Left kidney (tissue), 1 donor: ENCODE measurements at regions not wholly inside any gene's neighbourhood (a gene's known extent, or its start where the extent isn't known, plus 50 kb on each side); places are given as distances from the start of the nearest gene placed in this dataset.
A peak's percentile ranks its signal among the peaks of the same experiment; 100 is the strongest.
"Not testable (repeated sequence)": the region's sequence is repeated elsewhere in the genome, so short reads cannot be mapped to it uniquely, and the experiment has no call there.

ENCODE experiments used
- DNase-seq: peaks from one replicate; pipeline ENCODE4 v3.0.0-alpha.2; 2013

DNA sequence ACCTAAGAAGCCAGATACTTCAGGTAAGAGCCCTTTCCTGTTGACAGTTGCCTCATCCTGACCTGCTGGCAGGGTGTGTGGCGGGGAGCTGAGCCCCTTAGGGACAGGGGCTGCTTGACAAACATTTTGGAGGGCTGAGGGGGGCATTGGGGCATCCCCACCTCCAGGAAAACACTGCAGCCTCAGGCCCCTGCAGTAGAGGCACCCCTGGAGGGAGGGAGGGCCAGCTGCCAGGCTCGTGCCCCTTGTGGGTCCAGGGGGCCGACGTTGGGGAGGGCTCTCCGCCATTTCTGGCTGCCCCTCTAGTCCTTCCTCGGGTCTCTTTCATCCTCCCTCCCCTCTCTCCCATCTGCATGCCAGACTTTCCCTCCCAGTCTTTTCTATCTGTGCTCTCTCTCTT, 177.3 kb downstream of the RPS24 start:
- no peak for DNase-seq

DNA sequence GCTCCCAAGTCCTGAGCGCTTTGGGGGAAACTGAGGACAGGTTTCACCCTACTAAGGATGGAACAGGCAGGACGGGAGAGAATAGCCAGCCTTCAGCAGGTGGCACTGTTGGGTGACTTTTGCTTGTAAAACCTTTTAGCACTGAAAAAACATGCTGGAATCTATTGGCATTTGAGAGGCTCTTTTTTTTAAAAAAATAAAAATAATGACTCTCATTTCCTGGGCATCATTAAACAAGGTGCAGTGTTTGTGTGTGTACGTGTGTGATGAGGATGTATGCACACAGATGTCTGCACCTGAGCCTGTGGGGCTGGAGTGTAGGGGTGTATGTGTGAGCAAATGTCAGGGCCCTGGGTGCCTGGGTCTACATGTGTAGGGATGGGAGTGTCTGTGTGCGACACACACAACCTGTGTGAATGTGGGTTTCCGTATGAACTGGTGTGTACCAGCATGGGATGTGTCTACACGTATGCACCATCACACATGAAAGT, 177.9 kb downstream of the RPS24 start:
- no peak for DNase-seq

DNA sequence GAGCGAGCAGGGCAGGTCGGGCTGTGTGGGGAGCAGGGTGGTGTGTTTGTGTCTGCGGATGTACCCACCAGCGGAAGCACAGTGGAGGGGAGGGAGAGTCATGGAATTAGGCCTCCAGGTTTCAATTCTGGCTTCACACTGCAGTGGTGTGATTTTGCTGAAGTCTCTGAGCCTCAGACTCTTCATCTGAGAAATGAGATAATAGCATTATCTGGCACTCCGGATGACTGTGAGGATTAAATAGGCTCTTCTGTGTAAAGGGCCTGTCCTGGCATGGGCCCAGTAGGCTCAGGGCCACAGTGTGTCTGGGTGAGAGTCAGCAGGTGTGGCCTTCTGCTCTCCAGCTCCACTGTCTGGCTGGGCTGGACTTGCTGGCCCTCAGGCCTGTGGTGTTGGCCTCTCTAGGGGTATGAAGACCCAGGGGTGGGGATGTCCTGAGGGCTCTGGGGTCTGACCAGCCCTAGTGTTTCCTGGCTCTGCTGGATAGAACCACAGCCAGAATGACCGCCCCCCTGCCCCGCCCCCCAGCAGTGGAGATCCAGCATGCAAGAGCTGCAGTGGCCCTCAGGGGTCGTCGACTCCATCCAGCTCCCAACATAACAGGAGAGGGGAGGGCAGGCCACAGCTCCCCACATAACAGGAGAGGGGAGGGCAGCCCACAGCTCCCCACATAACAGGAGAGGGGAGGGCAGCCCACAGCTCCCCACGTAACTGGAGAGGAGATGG, 178.6 kb downstream of the RPS24 start:
- no peak for DNase-seq

DNA sequence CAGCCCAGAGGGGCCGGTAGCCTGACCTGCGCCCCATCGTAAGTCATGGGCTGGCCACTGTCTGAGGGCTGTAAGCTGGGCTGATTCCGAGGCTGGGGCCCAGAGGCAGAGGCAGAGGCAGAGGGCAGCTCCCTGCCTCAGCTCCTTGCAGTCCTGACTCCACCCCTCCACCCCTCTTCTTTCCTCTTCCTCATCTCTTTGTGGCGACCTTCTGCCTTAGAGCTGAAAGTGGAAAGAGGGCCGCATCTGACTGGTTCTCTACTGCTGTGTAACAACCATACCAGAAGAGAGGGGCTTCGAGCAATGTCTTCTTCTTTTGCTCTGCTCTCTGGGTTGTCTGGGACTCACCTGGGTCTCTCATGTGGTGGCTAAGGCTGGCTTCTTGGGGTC, 179.1 kb downstream of the RPS24 start:
- DNase-seq: no peak

DNA sequence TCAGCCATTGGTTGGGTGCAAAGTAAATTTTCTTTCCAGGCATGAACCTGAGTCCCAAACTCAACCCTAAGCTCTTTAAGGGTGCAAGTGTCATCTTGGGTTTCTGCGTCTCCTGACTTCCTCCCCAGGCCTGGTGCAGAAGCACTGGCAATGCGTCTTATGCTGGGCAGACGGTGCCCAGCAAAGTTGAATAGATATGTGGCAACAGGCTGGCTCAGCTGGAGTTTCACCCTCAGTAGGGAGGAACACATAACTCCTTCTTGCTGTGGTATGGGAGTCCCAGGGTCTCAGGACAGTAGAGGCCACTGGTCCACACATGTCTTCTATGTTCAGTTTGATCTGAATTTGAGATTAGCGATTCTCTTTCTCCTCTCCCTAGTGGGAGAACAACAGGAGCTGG, 181.3 kb downstream of the RPS24 start:
- no peak for DNase-seq

GRCh38 chr10:78215645-78216044, 182.0 kb downstream of the RPS24 start:
- DNase-seq: peak; percentile 74

DNA sequence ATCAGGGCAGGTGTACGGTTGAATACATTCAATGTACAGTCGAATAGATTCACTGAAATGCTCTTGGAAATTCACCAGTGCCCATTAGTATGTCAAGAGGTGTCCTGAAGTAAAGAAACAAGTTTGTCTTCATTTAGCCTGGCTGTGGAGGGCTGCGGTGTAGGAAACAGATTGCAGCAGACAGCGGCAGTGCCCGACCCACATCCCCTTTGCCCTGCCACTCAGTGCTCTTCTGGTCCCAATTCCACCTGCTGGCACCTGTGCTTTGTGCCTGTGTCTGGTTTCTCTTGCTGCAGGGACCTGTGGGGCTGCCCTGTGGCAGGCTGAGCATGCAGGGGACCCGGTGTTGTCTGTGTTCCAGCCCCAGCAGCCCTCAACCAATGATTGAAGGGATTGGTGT, 183.7 kb downstream of the RPS24 start:
- no peak for DNase-seq

- DNase-seq: no peak
Observed at GRCh38 chr10:78218798-78219490, 185.3 kb downstream of the RPS24 start.

GRCh38 chr10:78219568-78219967, 185.9 kb downstream of the RPS24 start:
- DNase-seq: not testable (repeated sequence)

DNA sequence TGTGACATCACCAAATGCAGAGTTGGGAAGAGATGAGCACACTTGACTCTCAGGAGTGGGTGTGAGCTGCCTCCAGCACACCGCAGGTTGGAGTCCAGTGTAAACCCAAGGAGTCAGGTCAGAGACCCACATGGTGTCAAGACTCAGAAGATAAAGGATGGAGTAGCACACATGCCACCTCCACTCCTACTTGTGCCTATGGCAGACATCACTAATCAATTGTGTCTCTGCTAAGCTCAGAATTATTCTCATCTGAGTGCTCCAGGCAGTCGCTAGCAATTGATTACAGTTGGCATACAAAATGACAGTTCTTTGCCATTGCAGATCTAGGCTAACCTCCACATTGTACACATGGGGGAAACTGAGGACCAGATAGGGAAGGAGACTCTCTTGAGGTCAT, 187.1 kb downstream of the RPS24 start:
- no peak for DNase-seq

- no peak for DNase-seq
Observed at GRCh38 chr10:78222096-78222790, 188.6 kb downstream of the RPS24 start.

DNA sequence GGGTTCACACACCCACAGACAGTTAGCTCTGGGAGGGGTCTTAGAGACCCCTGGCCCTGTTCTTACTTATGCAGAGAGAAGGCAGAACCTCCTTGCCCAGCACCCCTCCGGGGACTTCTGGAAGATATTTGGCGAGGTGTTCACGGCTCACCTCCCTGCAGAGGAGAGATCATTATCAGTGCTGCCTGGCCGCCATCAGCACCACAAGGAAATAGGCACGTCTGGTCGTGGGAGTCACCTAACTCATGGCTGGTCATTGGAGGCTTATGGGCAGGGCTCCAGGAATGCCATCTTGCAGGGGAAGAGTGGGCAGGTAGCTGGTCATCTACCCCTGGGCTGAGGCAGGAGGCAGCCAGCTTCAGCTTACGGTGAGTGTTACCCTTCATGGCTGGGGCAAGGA, 189.4 kb downstream of the RPS24 start:
- no peak for DNase-seq

- DNase-seq: no peak
Observed at GRCh38 chr10:78224602-78225001, 190.9 kb downstream of the RPS24 start.

DNA sequence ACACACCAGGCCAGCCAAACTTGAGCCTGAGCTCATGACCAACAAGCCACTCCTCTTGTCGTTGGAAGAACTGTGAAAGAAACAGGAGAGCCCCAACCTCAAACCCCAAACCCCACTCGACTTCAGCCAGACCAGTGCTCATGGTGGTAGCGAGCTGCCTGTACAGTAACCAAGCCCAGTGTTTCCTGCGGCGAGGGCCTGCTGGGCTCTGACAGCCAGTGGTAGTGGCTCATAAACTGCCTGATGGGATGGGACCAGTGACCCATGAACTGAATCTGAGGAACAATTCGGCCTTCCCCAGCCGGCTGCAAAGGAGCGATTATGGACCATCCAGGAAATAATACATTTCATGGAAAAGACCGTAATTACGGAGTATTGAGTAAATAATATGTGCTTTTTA, 191.9 kb downstream of the RPS24 start:
- DNase-seq: peak; percentile 66

GRCh38 chr10:78229489-78229888, 195.8 kb downstream of the RPS24 start:
- no peak for DNase-seq

- no peak for DNase-seq
Observed at GRCh38 chr10:78229950-78230675, 196.4 kb downstream of the RPS24 start.

- DNase-seq: no peak
Observed at GRCh38 chr10:78231327-78231726, 197.7 kb downstream of the RPS24 start.

GRCh38 chr10:78231939-78232338, 198.3 kb downstream of the RPS24 start:
- no peak for DNase-seq

DNA sequence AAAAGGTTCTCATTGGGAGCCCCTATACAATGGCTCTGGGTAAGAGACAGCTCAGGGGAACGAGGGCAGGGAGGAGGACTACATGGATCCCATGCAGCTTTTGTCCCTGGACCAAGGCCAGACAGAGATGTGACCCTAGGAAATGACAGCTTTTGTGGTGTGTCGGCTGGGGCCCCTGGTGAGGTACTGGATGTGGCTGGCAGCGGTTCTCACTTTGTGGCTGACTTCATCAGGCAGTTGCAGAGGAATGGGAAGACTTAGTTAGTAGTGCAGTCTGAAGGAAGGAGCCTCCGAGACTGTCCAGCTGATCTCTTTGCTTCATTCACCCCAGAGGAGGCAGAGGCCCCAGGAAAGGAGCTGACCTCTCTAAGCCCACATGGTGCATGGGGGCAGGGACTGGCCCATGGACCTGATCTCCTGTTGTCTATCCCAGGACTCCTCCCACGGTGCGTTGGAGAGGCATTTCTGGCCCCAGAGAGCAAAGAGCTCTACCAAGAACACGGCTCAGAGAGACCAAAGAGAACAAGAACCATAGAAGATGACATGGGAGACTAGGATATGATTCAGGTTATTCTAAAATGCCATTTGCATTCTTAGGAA, 202.9 kb downstream of the RPS24 start:
- DNase-seq: no peak

GRCh38 chr10:78237951-78238350, 204.3 kb downstream of the RPS24 start:
- not testable (repeated sequence) for DNase-seq

DNA sequence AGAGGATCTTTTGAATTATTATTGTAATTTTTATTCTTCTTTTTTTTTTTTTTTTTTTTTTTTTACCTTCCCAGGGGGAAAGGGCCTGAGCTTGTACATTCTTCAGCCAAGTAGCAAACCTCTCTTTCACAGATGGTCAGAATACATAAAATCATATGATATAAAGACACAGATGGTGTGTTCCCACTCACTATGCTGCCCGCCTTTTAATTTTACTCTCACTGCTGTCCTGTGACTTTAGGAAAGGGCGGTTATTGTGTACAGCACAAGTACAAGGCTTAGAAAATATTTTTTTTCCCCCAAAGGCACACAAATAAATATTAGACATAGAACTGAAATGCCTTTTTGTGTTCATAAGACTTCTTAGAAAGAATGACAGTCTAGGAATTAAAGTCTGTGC, 213.6 kb downstream of the RPS24 start:
- no peak for DNase-seq

- DNase-seq: no peak
Observed at GRCh38 chr10:78247821-78248220, 214.2 kb downstream of the RPS24 start.
